Body of pancreas (tissue), 4 donors: ENCODE measurements at regions not wholly inside any gene's neighbourhood (a gene's known extent, or its start where the extent isn't known, plus 50 kb on each side); places are given as distances from the start of the nearest gene placed in this dataset.

Experiments
- CTCF ChIP-seq, 7 experiments: fragments of 450-650 bp in 4 of 7; fragments of 200-600 bp in 3 of 7; sonication (generic) in 3 of 7; IDR thresholded peaks; one replicate each; pipeline ENCODE4 v1.5.1; 2016 to 2019; ENCODE audit warnings: antibody characterized with exemption in 7 of 7
- POLR2A ChIP-seq, 3 donors: fragments of 450-650 bp; IDR thresholded peaks; one replicate each; pipeline ENCODE4 v1.6.1; 2016; ENCODE audit warnings: antibody characterized with exemption in 3 of 3, mild to moderate bottlenecking in 2 of 3

GRCh38 chr15:38112406-38112805 lies 140.2 kb upstream of the SPRED1 start:
- TF ChIP-seq CTCF (IDR thresholded peaks at IDR 0.05) (no peak), POLR2A (IDR thresholded peaks at IDR 0.05) (no peak)
